ENCODE measurements at regions not wholly inside any gene's neighbourhood (a gene's known extent, or its start where the extent isn't known, plus 50 kb on each side); places are given as distances from the start of the nearest gene placed in this dataset.
"Not testable (repeated sequence)": the region's sequence is repeated elsewhere in the genome, so short reads cannot be mapped to it uniquely, and the experiment has no call there.

DNA sequence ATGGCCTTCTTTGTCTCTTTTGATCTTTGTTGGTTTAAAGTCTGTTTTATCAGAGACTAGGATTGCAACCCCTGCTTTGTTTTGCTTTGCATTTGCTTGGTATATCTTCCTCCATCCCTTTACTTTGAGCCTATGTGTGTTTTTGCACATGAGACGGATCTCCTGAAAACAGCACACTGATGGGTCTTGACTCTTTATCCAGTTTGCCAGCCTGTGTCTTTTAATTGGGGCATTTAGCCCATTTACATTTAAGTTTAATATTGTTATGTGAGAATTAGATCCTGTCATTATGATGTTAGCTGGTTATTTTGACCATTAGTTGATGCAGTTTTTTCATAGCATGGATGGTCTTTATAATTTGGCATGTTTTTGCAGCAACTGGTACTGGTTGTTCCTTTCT is 89.2 kb upstream of the ITPRID2 start:
- not testable (repeated sequence) for H3K36me3 Mint-ChIP-seq, H3K4me1 Mint-ChIP-seq, H3K27ac Mint-ChIP-seq, H3K4me3 Mint-ChIP-seq, DNase-seq, H3K27me3 Mint-ChIP-seq
- peaks cover 10% of the 10 kb centered on the region for H3K9me3 Mint-ChIP-seq

DNA sequence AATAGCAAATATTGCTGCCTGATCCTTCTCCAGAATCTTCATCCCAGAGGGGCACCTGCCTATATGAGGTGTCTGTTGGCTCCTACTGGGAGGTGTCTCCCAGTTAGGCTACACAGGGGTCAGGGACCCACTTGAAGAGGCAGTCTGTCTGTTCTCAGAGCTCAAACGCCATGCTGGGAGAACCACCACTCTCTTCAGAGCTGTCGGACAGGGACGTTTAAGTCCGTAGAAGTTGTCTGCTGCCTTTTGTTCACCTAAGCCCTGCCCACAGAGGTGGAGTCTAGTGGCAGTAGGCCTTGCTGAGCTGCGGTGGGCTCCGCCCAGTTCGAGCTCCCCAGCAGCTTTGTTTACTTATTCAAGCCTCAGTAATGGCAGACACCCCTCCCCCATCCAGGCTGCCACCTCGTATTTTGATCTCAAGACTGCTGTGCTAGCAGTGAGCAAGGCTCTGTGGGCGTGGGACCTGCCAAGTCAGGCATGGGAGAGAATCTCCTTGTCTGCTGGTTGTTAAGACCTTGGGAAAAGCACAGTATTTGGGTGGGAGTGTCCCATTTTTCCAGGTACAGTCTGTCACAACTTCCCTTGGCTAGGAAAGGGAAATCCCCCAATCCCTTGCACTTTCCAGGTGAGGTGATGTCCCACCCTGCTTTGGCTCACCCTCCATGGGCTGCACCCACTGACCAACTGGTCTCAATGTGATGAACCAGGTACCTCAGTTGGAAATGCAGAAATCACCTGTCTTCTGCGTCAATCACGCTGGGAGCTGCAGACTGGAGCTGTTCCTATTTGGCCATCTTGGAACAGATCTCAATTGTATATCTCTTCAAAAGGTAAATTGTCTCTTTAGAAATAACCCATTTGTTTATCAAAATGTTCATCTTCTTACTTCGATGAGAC is 87.4 kb upstream of the ITPRID2 start:
- H3K4me1 Mint-ChIP-seq, H3K27ac Mint-ChIP-seq, H3K36me3 Mint-ChIP-seq, H3K27me3 Mint-ChIP-seq, H3K4me3 Mint-ChIP-seq, DNase-seq: not testable (repeated sequence)
- H3K9me3 Mint-ChIP-seq: peaks cover 10% of the 10 kb centered on the region

DNA sequence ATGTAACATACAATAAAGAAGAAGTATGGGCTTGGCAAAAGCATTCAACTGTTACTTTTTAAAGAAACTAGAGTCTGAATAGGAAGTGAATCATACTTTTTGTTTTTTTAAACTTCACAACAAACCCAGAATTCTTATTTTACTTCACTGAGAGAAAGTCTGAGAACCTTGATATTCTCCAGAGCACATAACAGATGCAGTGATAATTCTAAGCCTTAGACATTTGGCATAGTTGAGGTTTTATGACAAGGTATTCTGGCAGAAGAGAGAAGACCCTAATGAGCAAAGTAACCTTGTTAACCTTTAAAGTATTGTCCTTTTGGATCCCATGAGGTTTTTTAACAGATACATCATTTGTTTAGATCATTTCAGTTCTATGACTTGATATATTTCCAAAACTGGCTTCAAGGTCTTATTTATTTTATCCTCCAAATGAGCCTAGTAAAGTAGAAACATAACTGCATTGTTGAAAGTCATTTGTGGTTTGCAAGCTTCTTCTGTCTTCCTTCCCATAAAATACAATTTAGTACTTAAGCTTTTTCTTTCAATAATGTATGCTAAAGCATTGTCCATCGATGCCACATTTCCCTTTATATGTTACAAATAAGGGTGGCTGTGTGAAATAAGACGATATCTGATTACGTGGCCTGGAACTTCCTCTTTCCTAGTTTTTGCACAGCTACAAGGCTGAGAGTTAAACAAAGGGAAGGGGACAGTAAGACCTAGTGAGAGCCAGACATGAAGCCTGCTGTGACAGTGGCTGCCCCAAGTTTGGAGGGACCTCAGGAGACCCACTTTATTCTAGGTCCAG is 86.1 kb upstream of the ITPRID2 start:
- Mint-ChIP-seq H3K4me3 (no peak overlapping the region), H3K36me3 (no peaks in the 10 kb centered on the region), H3K9me3 (peaks cover 10% of the 10 kb centered on the region), H3K4me1 (no peaks in the 10 kb centered on the region), H3K27me3 (peaks cover 6% of the 10 kb centered on the region), H3K27ac (no peak overlapping the region)
- no peak for DNase-seq

DNA sequence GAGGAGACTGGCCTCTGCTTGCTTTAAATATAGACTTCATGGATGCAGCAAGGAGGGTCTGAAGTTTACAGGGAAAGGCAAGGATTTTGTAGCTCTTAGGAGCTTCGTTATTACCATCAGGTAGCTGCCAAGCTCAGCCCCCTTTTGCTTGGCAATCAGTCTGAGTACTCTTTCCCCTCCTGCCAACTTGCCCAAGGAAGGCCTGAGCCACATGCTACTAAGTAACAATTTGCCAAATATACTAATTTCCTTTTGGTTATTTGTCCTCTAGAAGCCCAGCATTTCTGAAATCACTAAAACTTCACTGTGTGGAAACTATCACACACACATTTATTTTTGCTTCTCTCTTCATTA is 85.5 kb upstream of the ITPRID2 start:
- no peak for DNase-seq
- peaks cover 3% of the 10 kb centered on the region for H3K4me1 Mint-ChIP-seq

DNA sequence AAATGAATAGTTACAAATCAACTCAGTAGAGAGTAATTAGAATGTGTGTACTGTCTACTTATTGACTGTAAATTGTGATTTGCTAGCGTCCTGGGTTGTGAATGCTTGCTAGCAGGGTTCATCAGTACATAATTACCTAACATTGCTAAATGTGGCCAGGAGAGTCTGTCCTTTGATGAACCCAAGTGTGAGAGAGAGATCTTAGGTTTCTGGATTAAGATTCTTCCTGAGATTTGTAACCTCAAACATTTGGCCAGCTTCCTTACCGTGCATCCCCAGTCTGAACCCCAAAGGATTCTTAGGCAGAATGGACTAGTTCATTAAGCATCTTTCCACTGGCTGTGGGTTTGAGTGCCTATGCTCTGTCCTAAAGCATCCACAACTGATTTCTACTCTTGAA is 84.0 kb upstream of the ITPRID2 start:
- Mint-ChIP-seq H3K27ac (no peak overlapping the region), H3K9me3 (peaks cover 6% of the 10 kb centered on the region), H3K36me3 (no peaks in the 10 kb centered on the region), H3K27me3 (peaks cover 6% of the 10 kb centered on the region), H3K4me1 (peaks cover 3% of the 10 kb centered on the region), H3K4me3 (no peak overlapping the region)
- no peak for DNase-seq

More for the DNA sequence above, 85.5 kb upstream of the ITPRID2 start:
- Mint-ChIP-seq H3K27ac (no peak overlapping the region), H3K4me3 (no peak overlapping the region), H3K9me3 (peaks cover 10% of the 10 kb centered on the region), H3K36me3 (no peaks in the 10 kb centered on the region), H3K27me3 (peaks cover 6% of the 10 kb centered on the region)

DNA sequence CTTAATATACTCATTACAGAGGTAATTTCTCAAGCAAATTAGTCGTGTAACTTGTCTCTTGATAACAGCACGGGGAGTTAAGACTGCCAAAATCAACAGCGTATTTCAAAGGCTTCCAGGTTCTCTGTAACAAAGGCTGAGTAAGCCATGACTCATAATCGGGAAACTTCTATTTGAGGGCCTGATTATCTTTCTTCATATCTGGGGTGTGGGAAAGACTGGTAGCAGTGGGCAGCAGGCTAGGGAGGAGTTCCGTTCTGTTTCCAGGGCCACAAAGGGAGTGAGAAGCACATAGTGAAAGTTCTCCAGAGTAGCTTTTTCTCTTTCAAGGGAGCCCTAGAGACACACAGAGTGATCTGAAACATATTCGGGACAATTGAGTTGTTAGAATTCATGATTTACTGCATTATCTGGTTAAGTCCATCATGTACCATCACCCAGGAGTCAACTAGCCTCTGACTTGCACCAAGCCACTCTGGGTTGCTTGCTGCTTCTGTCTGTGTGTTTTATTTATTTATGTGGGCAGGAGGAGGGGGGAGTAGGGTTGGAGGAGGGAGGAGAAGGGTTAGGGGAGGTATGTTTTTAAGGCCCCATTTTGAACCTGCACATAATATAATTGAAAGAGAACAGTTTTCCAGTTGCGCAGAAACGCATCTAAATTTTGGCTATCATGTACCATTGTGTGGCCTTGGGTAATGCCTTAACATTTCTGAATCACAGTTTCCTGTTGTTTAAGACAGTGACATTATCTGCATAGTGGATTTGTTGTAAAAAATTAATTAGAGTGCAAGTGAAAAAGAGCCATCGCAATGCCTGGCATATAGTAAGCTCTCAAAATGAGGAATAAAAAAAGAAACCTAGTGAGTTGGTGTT is 80.5 kb upstream of the ITPRID2 start:
- no peak overlapping the region for H3K4me3 Mint-ChIP-seq
- H3K27ac Mint-ChIP-seq: no peak overlapping the region
- DNase-seq: no peak
- H3K4me1 Mint-ChIP-seq: peaks cover 7% of the 10 kb centered on the region
- H3K9me3 Mint-ChIP-seq: no peaks in the 10 kb centered on the region
- no peaks in the 10 kb centered on the region for H3K36me3 Mint-ChIP-seq
- peaks cover 6% of the 10 kb centered on the region for H3K27me3 Mint-ChIP-seq

DNA sequence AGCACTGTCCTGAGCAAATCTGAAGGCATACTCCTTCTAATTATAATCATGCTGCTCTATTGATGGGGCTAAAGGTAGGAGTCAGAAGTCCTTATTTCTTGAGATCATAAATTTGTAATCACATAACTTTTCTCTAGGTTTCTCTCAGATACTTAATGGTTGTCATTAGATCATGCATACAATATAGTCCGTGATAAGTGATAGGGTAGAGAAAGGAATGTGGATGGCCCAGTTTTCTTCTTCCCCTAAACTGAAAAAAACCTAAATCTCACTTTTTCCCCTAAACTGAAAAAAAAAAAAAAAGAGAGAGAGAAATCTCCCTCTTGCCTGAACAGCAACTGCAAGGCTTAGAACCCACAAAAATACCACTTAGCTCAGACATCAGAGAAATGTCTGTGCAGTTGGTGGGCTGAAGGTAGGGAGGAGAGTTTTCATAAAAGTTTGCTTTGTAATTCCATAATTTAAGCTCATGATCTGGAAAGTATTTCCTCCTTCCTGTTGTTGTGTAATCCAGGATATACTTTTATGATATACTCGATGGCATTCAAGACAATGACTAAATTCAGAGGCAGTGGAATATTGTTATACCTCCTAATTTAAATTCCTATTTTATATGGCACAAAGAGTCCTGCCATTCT is 79.3 kb upstream of the ITPRID2 start:
- no peak for DNase-seq
- peaks cover 7% of the 10 kb centered on the region for H3K4me1 Mint-ChIP-seq
- H3K9me3 Mint-ChIP-seq: no peaks in the 10 kb centered on the region
- H3K27ac Mint-ChIP-seq: no peak overlapping the region
- peaks cover 6% of the 10 kb centered on the region for H3K27me3 Mint-ChIP-seq
- no peak overlapping the region for H3K4me3 Mint-ChIP-seq
- no peaks in the 10 kb centered on the region for H3K36me3 Mint-ChIP-seq

DNA sequence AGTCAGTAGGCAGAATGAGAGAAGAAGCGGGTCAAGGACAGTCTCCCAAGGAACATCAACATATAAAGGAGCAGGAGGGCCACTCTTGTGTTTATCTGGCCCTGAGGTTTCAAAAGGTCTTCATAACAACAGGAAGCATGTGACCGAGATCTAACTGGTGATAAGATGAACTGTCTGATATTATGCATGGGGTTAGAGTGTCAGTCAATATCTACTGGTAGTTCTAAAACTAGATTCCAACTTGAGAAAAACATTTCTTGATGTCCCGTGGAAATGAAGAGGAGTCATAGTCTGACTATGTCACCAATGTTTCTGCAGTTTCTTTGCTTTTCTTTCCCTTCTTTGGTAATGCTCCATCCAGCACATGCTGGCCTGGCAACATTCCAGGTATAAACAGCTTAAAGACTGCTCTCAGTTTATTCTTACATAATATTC is 77.5 kb upstream of the ITPRID2 start:
- peaks cover 9% of the 10 kb centered on the region for H3K4me1 Mint-ChIP-seq
- H3K9me3 Mint-ChIP-seq: no peaks in the 10 kb centered on the region
- no peak overlapping the region for H3K27ac Mint-ChIP-seq
- H3K4me3 Mint-ChIP-seq: no peak overlapping the region
- DNase-seq: no peak
- peaks cover 3% of the 10 kb centered on the region for H3K27me3 Mint-ChIP-seq
- H3K36me3 Mint-ChIP-seq: no peaks in the 10 kb centered on the region

DNA sequence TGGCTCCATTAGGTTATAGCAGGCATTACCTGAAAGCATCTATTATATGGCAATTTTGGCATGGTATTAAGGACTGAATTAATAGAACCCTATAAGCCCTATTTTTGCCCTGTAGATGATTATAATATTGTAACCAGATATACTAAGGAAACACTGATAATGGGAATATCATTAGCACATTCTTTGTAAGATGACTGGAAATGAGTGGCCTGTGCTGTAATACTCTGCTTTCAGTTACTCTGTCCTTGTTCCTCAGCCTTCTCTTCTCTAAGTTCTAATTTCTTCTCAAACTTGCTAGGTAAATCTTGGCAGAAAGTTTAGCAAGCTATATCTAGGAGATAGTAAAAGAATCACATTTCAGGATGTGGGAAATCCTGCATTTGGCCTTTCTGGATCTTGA is 74.0 kb upstream of the ITPRID2 start:
- Mint-ChIP-seq H3K4me3 (no peak overlapping the region), H3K27me3 (no peaks in the 10 kb centered on the region)

DNA sequence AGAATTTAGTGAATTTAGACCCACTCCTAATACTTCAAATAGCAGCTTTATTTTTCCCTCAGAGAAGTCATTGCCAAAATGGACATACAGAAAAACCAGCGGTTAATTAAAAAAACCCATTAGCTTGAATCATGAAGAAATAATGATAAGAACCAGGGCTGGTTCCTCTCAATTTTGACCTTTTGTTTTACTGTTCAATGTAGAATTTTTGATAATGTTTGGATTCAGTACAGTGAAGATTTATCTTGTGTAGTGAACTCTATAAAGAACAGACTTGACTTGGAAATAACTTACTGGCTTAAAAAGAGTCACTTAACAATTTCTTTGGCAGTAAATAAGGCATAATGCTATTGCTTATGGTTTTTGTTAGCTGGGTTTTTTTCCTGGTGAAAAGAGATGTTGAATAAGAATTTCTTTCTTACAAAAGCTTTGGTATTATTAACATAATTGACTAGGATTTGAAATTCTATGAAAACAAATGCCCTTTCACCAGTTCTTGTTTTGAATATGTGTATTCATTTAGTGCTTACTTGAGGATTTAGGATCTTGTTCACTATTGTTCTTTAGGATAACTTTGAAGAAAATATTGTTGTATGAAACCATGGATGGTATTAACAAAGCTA is 73.4 kb upstream of the ITPRID2 start:
- peaks cover 6% of the 10 kb centered on the region for H3K4me1 Mint-ChIP-seq
- H3K27me3 Mint-ChIP-seq: no peaks in the 10 kb centered on the region
- H3K36me3 Mint-ChIP-seq: no peaks in the 10 kb centered on the region
- no peak overlapping the region for H3K4me3 Mint-ChIP-seq
- no peaks in the 10 kb centered on the region for H3K9me3 Mint-ChIP-seq
- no peak for DNase-seq
- no peak overlapping the region for H3K27ac Mint-ChIP-seq

More for the DNA sequence above, 74.0 kb upstream of the ITPRID2 start:
- no peaks in the 10 kb centered on the region for H3K9me3 Mint-ChIP-seq
- H3K4me1 Mint-ChIP-seq: peaks cover 6% of the 10 kb centered on the region
- no peak for DNase-seq
- H3K36me3 Mint-ChIP-seq: no peaks in the 10 kb centered on the region
- H3K27ac Mint-ChIP-seq: no peak overlapping the region

DNA sequence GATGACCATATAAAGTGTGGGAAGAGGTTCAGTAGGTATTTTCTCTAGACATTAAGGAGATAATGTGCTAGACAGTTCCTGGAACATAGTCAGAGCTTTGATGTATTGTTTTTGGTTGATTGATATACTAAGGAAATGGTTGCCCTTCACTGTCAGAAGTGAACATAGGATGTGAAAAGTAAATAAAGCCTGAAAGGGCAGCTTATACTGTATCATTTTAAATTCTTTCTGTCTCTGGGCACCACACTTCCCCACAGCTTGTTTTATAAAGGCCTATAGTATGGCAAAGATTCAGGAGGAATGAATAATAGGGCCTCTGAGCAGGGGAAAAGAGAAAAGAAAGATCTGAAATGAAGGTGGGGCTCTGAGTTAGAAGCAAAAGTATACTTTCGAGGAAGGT is 72.7 kb upstream of the ITPRID2 start:
- Mint-ChIP-seq H3K4me1 (peaks cover 5% of the 10 kb centered on the region), H3K36me3 (no peaks in the 10 kb centered on the region), H3K9me3 (no peaks in the 10 kb centered on the region), H3K4me3 (no peak overlapping the region), H3K27ac (no peak overlapping the region), H3K27me3 (no peaks in the 10 kb centered on the region)
- no peak for DNase-seq

DNA sequence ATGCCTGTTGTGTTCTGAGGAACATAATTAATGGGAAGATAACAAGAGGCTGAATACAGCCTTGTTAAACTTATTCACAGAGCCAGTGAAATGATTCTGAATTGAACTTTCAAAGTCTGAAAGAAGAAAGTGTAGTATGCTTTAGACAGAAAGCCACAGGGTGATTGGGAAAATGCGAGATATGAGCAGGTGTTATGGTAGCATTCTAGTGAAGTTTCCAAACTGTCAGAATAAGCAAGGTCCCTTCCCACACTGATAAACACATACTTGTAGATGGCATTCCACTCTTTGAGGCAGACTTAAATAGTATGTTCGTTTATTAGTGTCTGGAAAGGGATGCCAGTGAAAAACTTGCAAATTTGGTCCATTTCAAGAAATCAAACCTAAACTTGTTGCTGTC is 70.5 kb upstream of the ITPRID2 start:
- DNase-seq: no peak
- no peaks in the 10 kb centered on the region for H3K36me3 Mint-ChIP-seq
- no peaks in the 10 kb centered on the region for H3K9me3 Mint-ChIP-seq
- H3K4me3 Mint-ChIP-seq: no peak overlapping the region
- H3K4me1 Mint-ChIP-seq: peaks cover 2% of the 10 kb centered on the region
- no peak overlapping the region for H3K27ac Mint-ChIP-seq
- H3K27me3 Mint-ChIP-seq: no peaks in the 10 kb centered on the region

DNA sequence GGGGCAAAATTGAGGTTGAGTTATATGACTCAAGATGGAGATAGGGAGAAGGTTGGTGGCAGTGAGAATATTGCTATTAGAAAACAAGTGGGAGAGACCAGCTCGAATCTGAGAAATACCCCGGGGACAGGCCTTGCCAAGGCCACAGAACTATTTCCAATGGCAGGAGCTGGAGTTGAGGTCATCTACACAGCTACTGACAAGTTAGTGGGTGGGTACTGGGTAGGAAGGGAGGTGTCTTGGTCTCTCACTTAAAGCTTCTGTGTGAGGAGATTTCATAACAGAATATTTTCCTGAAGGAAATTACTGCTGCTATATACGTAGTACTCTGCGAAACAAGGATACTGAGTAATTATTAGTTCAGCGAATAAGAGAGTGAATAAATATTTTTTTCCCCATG is 69.4 kb upstream of the ITPRID2 start:
- no peak for DNase-seq
- no peaks in the 10 kb centered on the region for H3K36me3 Mint-ChIP-seq
- no peak overlapping the region for H3K4me3 Mint-ChIP-seq
- H3K9me3 Mint-ChIP-seq: no peaks in the 10 kb centered on the region
- no peak overlapping the region for H3K27ac Mint-ChIP-seq
- peaks cover 2% of the 10 kb centered on the region for H3K4me1 Mint-ChIP-seq
- H3K27me3 Mint-ChIP-seq: no peaks in the 10 kb centered on the region

DNA sequence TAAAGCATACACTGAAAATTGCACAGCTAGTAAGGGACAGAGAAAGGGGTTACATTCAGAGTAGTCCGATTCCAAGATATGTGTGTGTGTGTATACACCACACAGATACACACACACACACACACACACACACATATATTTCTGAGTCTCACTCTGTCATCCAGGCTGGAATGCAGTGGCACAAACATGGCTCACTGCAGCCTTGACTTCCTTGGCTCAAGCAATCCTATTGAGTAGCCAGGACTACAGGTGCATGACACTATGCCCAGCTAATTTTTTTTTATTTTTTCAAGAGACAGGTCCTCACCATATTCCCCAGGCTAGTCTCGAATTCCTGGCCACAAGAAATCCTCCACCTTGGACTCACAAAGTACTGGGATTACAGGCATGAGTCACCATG is 68.1 kb upstream of the ITPRID2 start:
- no peak overlapping the region for H3K4me3 Mint-ChIP-seq
- H3K4me1 Mint-ChIP-seq: peaks cover 2% of the 10 kb centered on the region
- no peak for DNase-seq
- no peak overlapping the region for H3K27ac Mint-ChIP-seq
- no peaks in the 10 kb centered on the region for H3K36me3 Mint-ChIP-seq
- no peaks in the 10 kb centered on the region for H3K9me3 Mint-ChIP-seq
- H3K27me3 Mint-ChIP-seq: no peaks in the 10 kb centered on the region

All from activated naive CD8-positive, alpha-beta T cell treated with anti-CD3 and anti-CD28 coated beads for 36 hours (primary cell).